Neural progenitor cell (in vitro differentiated cells): ENCODE measurements at regions not wholly inside any gene's neighbourhood (a gene's known extent, or its start where the extent isn't known, plus 50 kb on each side); places are given as distances from the start of the nearest gene placed in this dataset.

ENCODE experiments used
- DNase-seq: peaks from one replicate; pipeline ENCODE4 v3.0.0-alpha.2; 2016; ENCODE audit warnings: low spot score
- H2AFZ ChIP-seq: fragments of 200-600 bp; sonication (generic); replicated peaks from 2 replicates; pipeline ENCODE4 v1.6.1; 2016; ENCODE audit warnings: antibody characterized with exemption
- H3F3A ChIP-seq: fragments of 200-600 bp; sonication (generic); 2 replicates; pipeline ENCODE4 v1.6.1; 2016; ENCODE audit warnings: antibody characterized with exemption, low read depth
- H3K27ac ChIP-seq: fragments of 200-600 bp; sonication (generic); 2 replicates; pipeline ENCODE4 v1.5.1; 2016; ENCODE audit warnings: mild to moderate bottlenecking
- H3K27me3 ChIP-seq: fragments of 200-600 bp; sonication (generic); 2 replicates; pipeline ENCODE4 v1.6.1; 2016; ENCODE audit warnings: mild to moderate bottlenecking, moderate library complexity
- H3K36me3 ChIP-seq: fragments of 200-600 bp; sonication (generic); 2 replicates; pipeline ENCODE4 v1.5.1; 2016
- H3K4me1 ChIP-seq: fragments of 200-600 bp; sonication (generic); 2 replicates; pipeline ENCODE4 v1.6.1; 2016; ENCODE audit warnings: mixed run types
- H3K4me2 ChIP-seq: fragments of 200-600 bp; sonication (generic); 2 replicates; pipeline ENCODE4 v1.6.1; 2016
- H3K4me3 ChIP-seq: fragments of 200-600 bp; sonication (generic); 2 replicates; pipeline ENCODE4 v1.5.1; 2016
- H3K79me2 ChIP-seq: fragments of 200-600 bp; sonication (generic); 2 replicates; pipeline ENCODE4 v1.6.1; 2016; ENCODE audit warnings: low read depth
- H3K9ac ChIP-seq: fragments of 200-600 bp; sonication (generic); 2 replicates; pipeline ENCODE4 v1.6.1; 2016
- H3K9me3 ChIP-seq: fragments of 200-600 bp; sonication (generic); 2 replicates; pipeline ENCODE4 v1.5.1; 2016; ENCODE audit warnings: low read depth
- H4K20me1 ChIP-seq: fragments of 200-600 bp; sonication (generic); 2 replicates; pipeline ENCODE4 v1.6.1; 2016; ENCODE audit warnings: low read depth
- H3K27ac Mint-ChIP-seq: 3 replicates; pipeline ENCODE4 v1.8.0; 2021; ENCODE audit warnings: mixed read lengths
- H3K27me3 Mint-ChIP-seq: 2 replicates; pipeline ENCODE4 v1.8.0; 2022; ENCODE audit warnings: low read depth, mild to moderate bottlenecking, inconsistent platforms, moderate library complexity, mixed read lengths; ENCODE audit not compliant: insufficient read depth
- H3K36me3 Mint-ChIP-seq: 3 replicates; pipeline ENCODE4 v1.8.0; 2021; ENCODE audit warnings: mixed read lengths
- H3K4me1 Mint-ChIP-seq: 3 replicates; pipeline ENCODE4 v1.8.0; 2021; ENCODE audit warnings: mixed read lengths
- H3K4me3 Mint-ChIP-seq: 3 replicates; pipeline ENCODE4 v1.8.0; 2021; ENCODE audit warnings: mild to moderate bottlenecking, moderate library complexity, mixed read lengths
- H3K9me3 Mint-ChIP-seq: 3 replicates; pipeline ENCODE4 v1.8.0; 2020; ENCODE audit warnings: mixed read lengths
- EZH2 ChIP-seq: fragments of 200-600 bp; sonication (generic); IDR thresholded peaks from 2 replicates; pipeline ENCODE4 v1.6.1; 2017; ENCODE audit warnings: antibody characterized with exemption, mild to moderate bottlenecking, moderate library complexity
- EZH2phosphoT487 ChIP-seq: fragments of 200-600 bp; sonication (generic); IDR thresholded peaks from 2 replicates; pipeline ENCODE4 v1.6.1; 2017; ENCODE audit warnings: antibody characterized with exemption
- TF ChIP-seq, protein P1 (sequence below): fragments of 200-600 bp; sonication (generic); IDR thresholded peaks from 2 replicates; pipeline ENCODE4 v1.5.1; 2017; ENCODE audit warnings: antibody characterized with exemption, mild to moderate bottlenecking

DNA sequence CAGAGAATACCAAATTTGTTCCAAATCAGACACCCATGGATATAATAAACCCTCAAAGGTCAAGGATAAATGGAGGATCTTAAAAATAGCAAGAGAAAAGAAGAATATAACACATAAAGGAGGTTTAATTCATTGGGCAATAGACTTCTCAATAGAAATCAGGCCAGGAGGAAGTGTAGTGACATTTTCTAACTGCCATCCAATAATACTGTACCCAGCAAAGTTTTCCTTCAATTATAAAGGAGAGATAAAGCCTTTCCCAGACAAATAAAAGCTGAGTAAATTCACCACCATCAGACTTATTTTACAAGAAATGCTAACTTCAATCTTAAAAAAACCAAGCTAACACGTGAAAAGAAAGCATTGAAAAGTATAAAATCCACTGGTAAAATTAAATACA lies 121.6 kb downstream of the MSTN start:
- Histone ChIP-seq H4K20me1 (no peaks in the 10 kb centered on the region), H3K9ac (no peak overlapping the region), H3K9me3 (no peaks in the 10 kb centered on the region), H3F3A (no peaks in the 10 kb centered on the region), H2AFZ (no peak overlapping the region), H3K27ac (no peak overlapping the region), H3K4me2 (no peak overlapping the region), H3K27me3 (no peaks in the 10 kb centered on the region), H3K36me3 (no peaks in the 10 kb centered on the region), H3K79me2 (no peaks in the 10 kb centered on the region), H3K4me1 (no peaks in the 10 kb centered on the region), H3K4me3 (no peak overlapping the region)
- TF ChIP-seq EZH2phosphoT487 (no peak), EZH2 (no peak)
- TF ChIP-seq, protein P1, sequence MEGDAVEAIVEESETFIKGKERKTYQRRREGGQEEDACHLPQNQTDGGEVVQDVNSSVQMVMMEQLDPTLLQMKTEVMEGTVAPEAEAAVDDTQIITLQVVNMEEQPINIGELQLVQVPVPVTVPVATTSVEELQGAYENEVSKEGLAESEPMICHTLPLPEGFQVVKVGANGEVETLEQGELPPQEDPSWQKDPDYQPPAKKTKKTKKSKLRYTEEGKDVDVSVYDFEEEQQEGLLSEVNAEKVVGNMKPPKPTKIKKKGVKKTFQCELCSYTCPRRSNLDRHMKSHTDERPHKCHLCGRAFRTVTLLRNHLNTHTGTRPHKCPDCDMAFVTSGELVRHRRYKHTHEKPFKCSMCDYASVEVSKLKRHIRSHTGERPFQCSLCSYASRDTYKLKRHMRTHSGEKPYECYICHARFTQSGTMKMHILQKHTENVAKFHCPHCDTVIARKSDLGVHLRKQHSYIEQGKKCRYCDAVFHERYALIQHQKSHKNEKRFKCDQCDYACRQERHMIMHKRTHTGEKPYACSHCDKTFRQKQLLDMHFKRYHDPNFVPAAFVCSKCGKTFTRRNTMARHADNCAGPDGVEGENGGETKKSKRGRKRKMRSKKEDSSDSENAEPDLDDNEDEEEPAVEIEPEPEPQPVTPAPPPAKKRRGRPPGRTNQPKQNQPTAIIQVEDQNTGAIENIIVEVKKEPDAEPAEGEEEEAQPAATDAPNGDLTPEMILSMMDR: no peak
- no peak for DNase-seq
- H3K4me1 Mint-ChIP-seq: no peaks in the 10 kb centered on the region
- no peaks in the 10 kb centered on the region for H3K36me3 Mint-ChIP-seq
- peaks cover 32% of the 10 kb centered on the region for H3K9me3 Mint-ChIP-seq
- H3K27ac Mint-ChIP-seq: no peak overlapping the region
- H3K4me3 Mint-ChIP-seq: no peak overlapping the region
- no peaks in the 10 kb centered on the region for H3K27me3 Mint-ChIP-seq

GRCh38 chr2:189937691-189938090 lies 124.8 kb downstream of the MSTN start:
- Histone ChIP-seq H3K9ac (no peak overlapping the region), H3K36me3 (no peaks in the 10 kb centered on the region), H3K27ac (no peak overlapping the region), H3K4me2 (no peak overlapping the region), H3K27me3 (no peaks in the 10 kb centered on the region), H3K79me2 (no peaks in the 10 kb centered on the region), H3K4me3 (no peak overlapping the region), H3K4me1 (no peaks in the 10 kb centered on the region), H4K20me1 (no peaks in the 10 kb centered on the region), H3K9me3 (no peaks in the 10 kb centered on the region), H3F3A (no peaks in the 10 kb centered on the region), H2AFZ (no peak overlapping the region)
- Mint-ChIP-seq H3K27me3 (no peaks in the 10 kb centered on the region), H3K4me1 (no peaks in the 10 kb centered on the region), H3K36me3 (no peaks in the 10 kb centered on the region), H3K4me3 (no peak overlapping the region), H3K27ac (no peak overlapping the region), H3K9me3 (peaks cover 24% of the 10 kb centered on the region)
- no peak for DNase-seq
- TF ChIP-seq, protein P1: no peak
- TF ChIP-seq EZH2phosphoT487: no peak
- TF ChIP-seq EZH2: no peak

DNA sequence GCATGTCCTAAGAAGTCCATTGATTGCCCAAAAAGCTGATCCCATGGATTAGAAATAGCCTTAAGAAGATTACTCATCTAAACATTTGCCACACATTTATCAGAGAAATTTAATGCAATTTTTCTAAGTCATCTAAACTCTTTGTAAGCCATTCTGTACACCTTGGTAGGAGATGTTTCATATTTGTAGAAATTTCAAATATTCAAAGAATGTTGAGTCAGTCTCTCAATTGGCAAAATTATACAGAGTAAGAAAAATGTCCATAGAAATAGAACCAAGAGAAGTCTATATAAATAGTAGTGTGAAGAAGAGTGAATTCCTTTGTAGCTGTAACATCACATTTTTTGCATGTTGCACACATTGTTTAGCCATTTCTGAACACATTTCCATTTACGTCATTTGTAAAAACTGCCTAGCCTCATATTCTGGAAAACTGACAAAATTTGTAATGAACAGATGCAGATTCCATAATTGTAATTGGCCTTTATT lies 128.6 kb downstream of the MSTN start:
- Mint-ChIP-seq H3K9me3 (no peaks in the 10 kb centered on the region), H3K27ac (no peak overlapping the region), H3K4me1 (no peaks in the 10 kb centered on the region), H3K4me3 (no peak overlapping the region), H3K27me3 (no peaks in the 10 kb centered on the region), H3K36me3 (no peaks in the 10 kb centered on the region)
- Histone ChIP-seq H3K36me3 (no peaks in the 10 kb centered on the region), H3K79me2 (no peaks in the 10 kb centered on the region), H3K9ac (no peak overlapping the region), H3K9me3 (no peaks in the 10 kb centered on the region), H3K27me3 (no peaks in the 10 kb centered on the region), H4K20me1 (no peaks in the 10 kb centered on the region), H3K4me2 (no peak overlapping the region), H3F3A (no peaks in the 10 kb centered on the region), H3K4me1 (no peaks in the 10 kb centered on the region), H3K4me3 (no peak overlapping the region), H3K27ac (no peak overlapping the region), H2AFZ (no peak overlapping the region)
- DNase-seq: no peak
- no peak for TF ChIP-seq EZH2phosphoT487
- no peak for TF ChIP-seq EZH2
- TF ChIP-seq, protein P1: no peak
